H9 (cell line): ENCODE measurements at regions not wholly inside any gene's neighbourhood (a gene's known extent, or its start where the extent isn't known, plus 50 kb on each side); places are given as distances from the start of the nearest gene placed in this dataset.
"Not testable (repeated sequence)": the region's sequence is repeated elsewhere in the genome, so short reads cannot be mapped to it uniquely, and the experiment has no call there.

Experiments
- DNase-seq: peaks from one replicate; pipeline ENCODE4 v3.0.0-alpha.2; 2017
- H2AFZ ChIP-seq: one replicate; pipeline ENCODE4 v1.6.1; 2013; ENCODE audit warnings: mild to moderate bottlenecking, low read length, control low read depth, moderate library complexity
- H2AK5ac ChIP-seq: 2 replicates; pipeline ENCODE4 v1.6.1; 2013; ENCODE audit warnings: low read length, control low read depth, mixed read lengths; ENCODE audit not compliant: insufficient read length
- H2BK120ac ChIP-seq: one replicate; pipeline ENCODE4 v1.6.1; 2013; ENCODE audit warnings: low read depth, mild to moderate bottlenecking, low read length, control low read depth, inconsistent platforms; ENCODE audit not compliant: poor library complexity, severe bottlenecking
- H2BK12ac ChIP-seq: 2 replicates; pipeline ENCODE4 v1.6.1; 2013; ENCODE audit warnings: low read length, control low read depth, mixed read lengths, low read depth; ENCODE audit not compliant: insufficient read length
- H2BK15ac ChIP-seq: 2 replicates; pipeline ENCODE4 v1.6.1; 2013; ENCODE audit warnings: low read depth, low read length, control low read depth
- H2BK20ac ChIP-seq: one replicate; pipeline ENCODE4 v1.6.1; 2013; ENCODE audit warnings: low read depth, mild to moderate bottlenecking, low read length, control low read depth, inconsistent platforms; ENCODE audit not compliant: poor library complexity, severe bottlenecking
- H2BK5ac ChIP-seq: 2 replicates; pipeline ENCODE4 v1.6.1; 2013; ENCODE audit warnings: low read length, control low read depth, mixed read lengths; ENCODE audit not compliant: insufficient read length
- H3K14ac ChIP-seq: 2 replicates; pipeline ENCODE4 v1.6.1; 2013; ENCODE audit warnings: low read length, control low read depth; ENCODE audit not compliant: insufficient read depth
- H3K18ac ChIP-seq: 2 replicates; pipeline ENCODE4 v1.6.1; 2013; ENCODE audit warnings: low read depth, mild to moderate bottlenecking, mixed read lengths, low read length, control low read depth; ENCODE audit not compliant: insufficient read length
- H3K23ac ChIP-seq: 2 replicates; pipeline ENCODE4 v1.6.1; 2013; ENCODE audit warnings: low read length, control low read depth, mixed read lengths, low read depth; ENCODE audit not compliant: insufficient read length
- H3K23me2 ChIP-seq: 2 replicates; pipeline ENCODE4 v1.6.1; 2013; ENCODE audit warnings: low read depth, mild to moderate bottlenecking, mixed read lengths, low read length, control low read depth; ENCODE audit not compliant: insufficient read length, poor library complexity, severe bottlenecking
- H3K27ac ChIP-seq: 2 replicates; pipeline ENCODE4 v1.5.1; 2013; ENCODE audit warnings: low read length, control low read depth, mixed read lengths, low read depth; ENCODE audit not compliant: insufficient read length
- H3K27me3 ChIP-seq: 2 replicates; pipeline ENCODE4 v1.6.1; 2013; ENCODE audit warnings: low read length, control low read depth, inconsistent platforms; ENCODE audit not compliant: insufficient read depth
- H3K4ac ChIP-seq: 2 replicates; pipeline ENCODE4 v1.6.1; 2013; ENCODE audit warnings: low read depth, mild to moderate bottlenecking, control low read depth, inconsistent platforms, low read length, moderate library complexity
- H3K4me1 ChIP-seq: 2 replicates; pipeline ENCODE4 v1.6.1; 2013; ENCODE audit warnings: low read length, control low read depth, inconsistent platforms; ENCODE audit not compliant: insufficient read depth
- H3K4me2 ChIP-seq: 2 replicates; pipeline ENCODE4 v1.6.1; 2013; ENCODE audit warnings: low read length, control low read depth, mixed read lengths; ENCODE audit not compliant: insufficient read length, insufficient read depth
- H3K56ac ChIP-seq: 2 replicates; pipeline ENCODE4 v1.6.1; 2013; ENCODE audit warnings: low read depth, mild to moderate bottlenecking, mixed read lengths, low read length, control low read depth; ENCODE audit not compliant: insufficient read length
- H3K79me1 ChIP-seq: 2 replicates; pipeline ENCODE4 v1.6.1; 2013; ENCODE audit warnings: low read depth, mild to moderate bottlenecking, moderate library complexity, low read length, control low read depth, inconsistent platforms; ENCODE audit not compliant: insufficient read depth, poor library complexity, severe bottlenecking
- H3K79me2 ChIP-seq: 2 replicates; pipeline ENCODE4 v1.6.1; 2013; ENCODE audit warnings: low read length, control low read depth, inconsistent platforms; ENCODE audit not compliant: insufficient read depth
- H3K9ac ChIP-seq: 2 replicates; pipeline ENCODE4 v1.6.1; 2013; ENCODE audit warnings: low read length, control low read depth, mixed read lengths; ENCODE audit not compliant: insufficient read length; ENCODE audit errors: extremely low read depth
- H3K9me3 ChIP-seq: one replicate; pipeline ENCODE4 v1.6.1; 2013; ENCODE audit warnings: low read depth, low read length, inconsistent platforms; ENCODE audit not compliant: control insufficient read depth
- H3T11ph ChIP-seq: one replicate; pipeline ENCODE4 v1.6.1; 2013; ENCODE audit warnings: mild to moderate bottlenecking, low read length, control low read depth, inconsistent platforms
- H4K20me1 ChIP-seq: one replicate; pipeline ENCODE4 v1.6.1; 2013; ENCODE audit not compliant: control insufficient read depth, insufficient read length, insufficient read depth
- H4K5ac ChIP-seq: 2 replicates; pipeline ENCODE4 v1.6.1; 2013; ENCODE audit warnings: low read depth, mild to moderate bottlenecking, mixed read lengths, low read length, control low read depth; ENCODE audit not compliant: insufficient read length
- H4K8ac ChIP-seq: replicated peaks from 2 replicates; pipeline ENCODE4 v1.6.1; 2013; ENCODE audit warnings: low read length, control low read depth, mixed read lengths, low read depth; ENCODE audit not compliant: insufficient read length
- H4K91ac ChIP-seq: 2 replicates; pipeline ENCODE4 v1.6.1; 2013; ENCODE audit warnings: low read depth, mild to moderate bottlenecking, moderate library complexity, mixed read lengths, low read length, control low read depth; ENCODE audit not compliant: insufficient read length
- H3K27ac Mint-ChIP-seq, 3 experiments: 2 replicates in 2 of 3; 3 replicates in 1 of 3; pipeline ENCODE4 v1.8.0; 2020 to 2021; ENCODE audit warnings: mixed read lengths in 3 of 3, mild to moderate bottlenecking in 1 of 3, moderate library complexity in 1 of 3
- H3K27me3 Mint-ChIP-seq: 2 replicates; pipeline ENCODE4 v1.8.0; 2021; ENCODE audit warnings: low read depth, mild to moderate bottlenecking, moderate library complexity, mixed read lengths
- H3K36me3 Mint-ChIP-seq, 3 experiments: 2 replicates in 2 of 3; 3 replicates in 1 of 3; pipeline ENCODE4 v1.8.0; 2020 to 2021; ENCODE audit warnings: low read depth in 3 of 3, mixed read lengths in 3 of 3; ENCODE audit not compliant: insufficient read depth in 1 of 3
- H3K4me1 Mint-ChIP-seq, 2 experiments: 2 replicates each; pipeline ENCODE4 v1.8.0; 2020; ENCODE audit warnings: mixed read lengths in 2 of 2
- H3K4me3 Mint-ChIP-seq, 2 experiments: 2 replicates in 1 of 2; 3 replicates in 1 of 2; pipeline ENCODE4 v1.8.0; 2020 to 2021; ENCODE audit warnings: mild to moderate bottlenecking in 2 of 2, mixed read lengths in 2 of 2, moderate library complexity in 1 of 2
- H3K9me3 Mint-ChIP-seq, 2 experiments: 2 replicates in 1 of 2; 3 replicates in 1 of 2; pipeline ENCODE4 v1.8.0; 2020; ENCODE audit warnings: mild to moderate bottlenecking in 2 of 2, mixed read lengths in 2 of 2, moderate library complexity in 1 of 2
- WGBS: extraction: QIAGEN DNeasy Blood & Tissue Kit; methylation state at CpG from one replicate; pipeline ENCODE4 v1.1.7; 2013; ENCODE audit warnings: missing lambda C conversion rate, low lambda C conversion rate, mixed read lengths; ENCODE audit not compliant: insufficient read length; ENCODE audit errors: extremely low coverage; 5-methylcytosine and 5-hydroxymethylcytosine counted together

DNA sequence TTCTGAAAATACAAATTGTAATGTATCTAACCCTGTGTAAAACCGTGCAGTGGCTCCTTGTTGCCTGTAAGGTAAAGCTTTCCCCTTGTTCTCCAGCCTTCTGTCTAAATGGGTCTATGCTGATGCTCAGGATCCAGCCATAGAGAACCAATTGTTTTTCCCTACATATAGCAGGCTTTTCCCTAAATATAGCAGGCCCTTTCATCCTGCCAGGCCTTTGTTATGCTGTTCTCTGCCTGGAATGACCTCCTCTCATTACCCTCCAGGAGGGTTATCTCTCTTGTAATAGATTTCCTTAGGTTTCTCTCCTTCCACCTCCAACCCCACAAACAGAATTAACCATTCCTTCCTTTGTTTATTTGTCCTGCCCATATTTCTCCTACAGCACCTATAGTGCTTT is 106.5 kb upstream of the NBPF19 start:
- H2BK120ac ChIP-seq, H3K79me2 ChIP-seq, H3K4me3 Mint-ChIP-seq, H3K23ac ChIP-seq, H3K27ac Mint-ChIP-seq, H3K14ac ChIP-seq, H3K27me3 ChIP-seq, H4K20me1 ChIP-seq, H3K9ac ChIP-seq, H3K27me3 Mint-ChIP-seq, DNase-seq, H2AK5ac ChIP-seq, H2BK15ac ChIP-seq, H3K4me1 ChIP-seq, H2BK12ac ChIP-seq, H2BK20ac ChIP-seq, H3K79me1 ChIP-seq, H3T11ph ChIP-seq, H3K4me1 Mint-ChIP-seq, H4K91ac ChIP-seq, H3K9me3 ChIP-seq, H3K56ac ChIP-seq, H3K9me3 Mint-ChIP-seq, H3K23me2 ChIP-seq, H3K18ac ChIP-seq, H3K4me2 ChIP-seq, H2AFZ ChIP-seq, H3K27ac ChIP-seq, H4K8ac ChIP-seq, H3K36me3 Mint-ChIP-seq, H3K4ac ChIP-seq, H2BK5ac ChIP-seq, H4K5ac ChIP-seq: not testable (repeated sequence)
- WGBS = no CpG with 5 or more reads among the region's 1 CpG

GRCh38 chr1:149369081-149369480 is 105.8 kb upstream of the NBPF19 start:
- H3K56ac ChIP-seq, H3K9me3 ChIP-seq, H3K27ac ChIP-seq, H3K27ac Mint-ChIP-seq, H2BK15ac ChIP-seq, H3K4ac ChIP-seq, H4K5ac ChIP-seq, H3K14ac ChIP-seq, H3K27me3 Mint-ChIP-seq, H3K4me1 ChIP-seq, H4K91ac ChIP-seq, H3K9ac ChIP-seq, H3K79me2 ChIP-seq, H2BK5ac ChIP-seq, H2BK20ac ChIP-seq, H3K4me1 Mint-ChIP-seq, H2BK12ac ChIP-seq, H4K8ac ChIP-seq, H3K9me3 Mint-ChIP-seq, DNase-seq, H3K36me3 Mint-ChIP-seq, H2AK5ac ChIP-seq, H2BK120ac ChIP-seq, H3K79me1 ChIP-seq, H3T11ph ChIP-seq, H3K18ac ChIP-seq, H3K23me2 ChIP-seq, H3K23ac ChIP-seq, H3K27me3 ChIP-seq, H4K20me1 ChIP-seq, H2AFZ ChIP-seq, H3K4me2 ChIP-seq, H3K4me3 Mint-ChIP-seq: not testable (repeated sequence)
- no CpG with 5 or more reads among the region's 1 CpG for WGBS

GRCh38 chr1:149371955-149372354 is 102.9 kb upstream of the NBPF19 start:
- WGBS = no CpG with 5 or more reads among the region's 4 CpGs
- not testable (repeated sequence) for H3K79me2 ChIP-seq, H3K79me1 ChIP-seq, H3K9me3 ChIP-seq, H3K4ac ChIP-seq, H3T11ph ChIP-seq, H3K27me3 Mint-ChIP-seq, H3K36me3 Mint-ChIP-seq, H3K4me1 Mint-ChIP-seq, H4K91ac ChIP-seq, H2BK120ac ChIP-seq, H2AFZ ChIP-seq, H3K23me2 ChIP-seq, H3K56ac ChIP-seq, H3K4me3 Mint-ChIP-seq, H3K9me3 Mint-ChIP-seq, H3K14ac ChIP-seq, H3K4me2 ChIP-seq, H3K27ac ChIP-seq, H4K5ac ChIP-seq, H2BK12ac ChIP-seq, H4K20me1 ChIP-seq, H2BK20ac ChIP-seq, H2AK5ac ChIP-seq, H3K27ac Mint-ChIP-seq, H2BK5ac ChIP-seq, H4K8ac ChIP-seq, H3K23ac ChIP-seq, H2BK15ac ChIP-seq, H3K4me1 ChIP-seq, H3K9ac ChIP-seq, H3K27me3 ChIP-seq, DNase-seq, H3K18ac ChIP-seq
